ENCODE measurements at regions not wholly inside any gene's neighbourhood (a gene's known extent, or its start where the extent isn't known, plus 50 kb on each side); places are given as distances from the start of the nearest gene placed in this dataset.
"Not testable (repeated sequence)": the region's sequence is repeated elsewhere in the genome, so short reads cannot be mapped to it uniquely, and the experiment has no call there.

DNA sequence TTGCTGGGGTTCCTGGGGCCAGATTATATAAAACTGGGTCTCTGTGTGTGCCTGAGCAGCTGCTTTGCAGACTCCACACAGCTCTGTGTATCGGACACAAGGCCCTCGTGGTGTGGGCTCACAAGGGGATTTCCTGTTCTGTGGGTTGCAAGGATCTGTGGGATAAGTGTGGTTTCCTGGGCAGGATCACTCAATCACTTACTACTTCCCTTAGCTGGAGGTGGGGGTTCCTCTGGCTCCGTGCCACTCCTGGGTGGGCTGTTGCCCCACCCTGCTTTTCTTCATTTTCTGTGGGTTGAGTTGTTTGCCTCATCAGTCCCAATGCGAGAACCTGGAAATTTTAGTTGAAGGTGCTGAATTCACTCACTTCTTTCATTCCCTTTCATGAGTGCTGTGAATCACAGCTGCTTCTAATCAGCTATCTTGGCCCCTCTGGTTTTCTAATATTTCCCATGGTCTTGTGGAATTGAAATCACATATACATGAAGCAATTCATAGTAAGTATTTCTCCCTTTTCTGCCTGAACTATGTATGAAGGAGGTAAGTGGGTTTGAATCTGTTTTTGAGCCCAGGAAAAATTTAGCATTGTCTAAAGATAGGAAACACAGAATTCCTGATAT lies 196.3 kb downstream of the DCDC2C start:
- DNase-seq, result no peak

DNA sequence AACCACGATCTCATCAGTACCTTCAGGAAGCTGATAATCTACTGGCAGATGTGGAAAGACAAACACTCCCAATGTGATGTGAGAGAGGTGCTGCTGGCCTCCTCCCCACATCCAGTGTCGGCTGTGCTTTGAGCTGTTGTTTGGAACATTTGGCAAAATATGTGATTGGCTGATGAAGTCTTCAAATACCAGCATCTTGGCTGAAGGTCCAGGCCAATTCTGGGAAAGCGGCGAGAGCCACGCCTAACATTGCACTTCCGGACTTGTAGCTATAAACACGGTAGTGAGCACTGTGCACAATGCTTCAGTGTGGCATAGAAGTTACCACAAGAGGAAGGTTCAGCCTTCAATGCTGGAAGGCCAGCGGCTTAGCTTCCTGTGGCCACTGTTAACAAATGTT lies 198.8 kb downstream of the DCDC2C start:
- no peak for DNase-seq

DNA sequence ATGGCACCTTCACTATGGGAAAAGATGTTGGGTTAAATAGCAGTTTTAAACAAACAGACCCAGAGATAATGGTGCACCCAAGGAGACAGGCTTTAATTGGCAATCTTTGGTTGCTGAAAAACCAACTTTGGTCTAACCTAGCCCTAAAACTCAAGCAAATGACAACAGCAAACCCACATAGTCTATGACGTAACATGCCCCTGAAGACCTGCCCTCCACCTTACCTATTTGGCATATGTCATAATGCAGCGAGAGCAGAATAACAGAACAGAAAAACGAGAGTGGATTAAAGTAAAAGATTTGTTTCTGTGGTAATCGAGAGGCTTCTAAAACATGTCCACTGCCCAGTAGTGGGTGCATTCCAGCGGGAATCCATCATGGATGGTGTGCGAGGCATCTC lies 200.7 kb downstream of the DCDC2C start:
- no peak for DNase-seq

DNA sequence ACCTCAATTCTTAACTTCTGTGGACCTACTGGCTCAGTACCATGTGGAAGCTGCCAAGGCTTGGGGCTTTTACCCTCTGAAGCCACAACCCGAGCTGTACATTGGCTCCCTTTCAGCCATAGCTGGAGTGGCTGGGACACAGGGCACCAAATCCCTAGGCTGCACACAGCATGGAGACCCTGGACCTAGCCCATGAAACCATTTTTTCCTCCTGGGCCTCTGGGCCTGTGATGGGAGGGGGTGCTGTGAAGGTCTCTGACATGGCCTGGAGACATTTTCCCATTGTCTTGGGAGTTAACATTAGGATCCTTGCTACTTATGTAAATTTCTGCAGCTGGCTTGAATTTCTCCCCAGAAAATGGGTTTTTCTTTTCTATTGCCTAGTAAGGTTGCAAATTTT lies 205.1 kb downstream of the DCDC2C start:
- not testable (repeated sequence) for DNase-seq

DNA sequence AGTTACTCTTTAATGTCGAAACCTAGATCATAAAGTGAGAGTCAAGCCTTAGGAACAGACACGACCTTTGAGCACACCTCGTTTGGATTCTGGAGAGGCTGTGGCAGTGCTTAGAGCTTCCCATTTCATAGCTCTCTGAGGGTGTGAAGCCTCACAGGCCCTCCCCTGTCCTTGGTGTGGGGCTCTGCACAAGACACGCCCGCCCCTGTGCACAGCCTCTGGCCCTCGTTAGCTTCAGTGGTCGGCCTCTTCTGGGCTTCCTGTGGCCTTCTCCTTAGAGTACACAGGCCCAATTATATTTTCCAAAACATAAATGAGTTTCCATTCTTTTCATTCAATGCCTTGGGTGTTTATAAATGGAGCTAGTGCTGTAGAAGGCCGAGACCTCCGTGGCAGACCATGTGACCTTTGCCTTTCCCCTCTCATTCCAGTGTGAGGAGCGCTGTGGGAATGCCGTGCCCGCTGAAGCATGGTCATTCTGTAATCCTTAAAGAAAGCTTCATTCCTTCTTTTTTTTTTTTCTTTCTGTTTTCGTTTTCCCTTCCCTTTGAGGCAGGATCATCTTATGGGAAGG lies 208.6 kb downstream of the DCDC2C start:
- no peak for DNase-seq

DNA sequence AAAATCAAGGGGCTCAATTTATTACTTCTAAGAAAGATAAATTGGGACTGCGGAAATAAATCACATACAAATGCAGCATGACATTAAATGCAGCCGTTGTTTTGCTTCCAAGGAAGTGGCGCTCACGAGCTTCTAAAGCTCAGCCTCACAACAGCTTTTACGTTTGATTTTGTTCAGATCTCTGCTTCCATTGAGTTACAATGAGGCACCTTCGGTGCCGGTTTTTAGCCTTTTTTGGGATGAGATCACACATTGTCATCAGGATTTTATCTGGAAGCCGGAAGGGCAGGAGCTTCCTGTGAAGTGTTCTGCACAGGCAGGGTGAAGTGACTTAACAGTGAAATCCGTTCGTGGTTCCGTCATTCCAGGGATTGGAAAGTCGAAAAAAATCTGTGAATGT lies 209.8 kb downstream of the DCDC2C start:
- no peak for DNase-seq

DNA sequence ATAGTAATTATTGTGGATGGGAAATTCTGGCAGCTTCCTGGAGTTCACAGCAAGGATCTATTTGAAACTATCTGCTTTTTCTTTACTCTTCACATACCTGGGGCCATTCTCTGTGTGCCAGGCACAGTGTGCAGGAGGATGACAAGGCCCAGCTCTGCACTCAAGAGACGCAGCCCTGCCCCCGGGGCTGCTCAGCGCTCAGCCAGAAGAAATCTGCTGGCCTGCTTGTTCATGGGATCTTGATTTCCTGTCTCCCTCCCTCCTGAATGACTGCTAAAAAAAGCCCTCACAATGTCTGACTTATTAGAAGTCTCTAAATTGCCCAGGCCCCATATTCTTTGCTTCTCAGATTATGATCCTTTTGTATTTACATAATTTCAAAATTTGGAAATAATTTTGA lies 210.9 kb downstream of the DCDC2C start:
- no peak for DNase-seq

DNA sequence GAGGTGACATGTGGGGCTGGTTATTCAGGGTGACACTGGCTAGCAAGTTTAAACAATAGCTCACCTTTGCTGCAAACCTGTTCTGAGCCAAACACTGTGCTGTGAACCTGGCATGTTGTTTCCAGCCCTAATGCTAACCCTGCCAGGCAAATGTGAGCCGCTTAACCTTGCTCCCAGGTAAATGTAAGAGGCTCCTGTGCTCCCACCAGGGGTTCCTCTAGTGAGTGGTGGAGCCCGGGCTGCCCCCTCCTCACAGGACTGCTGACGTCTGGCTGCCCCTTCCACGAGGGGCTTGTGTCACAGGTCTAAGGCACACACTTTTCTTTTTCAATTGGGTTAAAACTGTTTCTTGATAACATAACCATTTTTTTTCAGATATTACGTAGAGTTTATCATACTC lies 223.7 kb downstream of the DCDC2C start:
- DNase-seq, result no peak

DNA sequence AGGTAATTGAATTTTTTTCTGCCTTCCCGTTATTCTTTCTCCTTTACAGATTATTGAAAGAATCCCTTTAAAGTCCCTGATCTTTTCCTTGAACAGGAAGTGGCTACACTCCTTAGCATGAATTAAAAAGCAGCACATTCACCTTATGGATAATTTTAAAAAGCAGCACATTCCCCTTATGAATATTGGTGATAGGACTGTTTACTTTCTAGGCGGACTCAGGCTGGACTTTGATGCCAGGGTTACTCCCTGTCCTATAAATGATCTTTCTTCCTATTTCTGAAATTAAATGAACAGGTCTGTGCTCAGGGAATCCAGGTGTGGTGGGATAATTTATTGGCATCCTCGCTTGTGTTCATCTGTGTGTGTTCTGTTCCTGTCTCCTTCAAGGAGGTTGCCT lies 226.0 kb downstream of the DCDC2C start:
- no peak for DNase-seq

DNA sequence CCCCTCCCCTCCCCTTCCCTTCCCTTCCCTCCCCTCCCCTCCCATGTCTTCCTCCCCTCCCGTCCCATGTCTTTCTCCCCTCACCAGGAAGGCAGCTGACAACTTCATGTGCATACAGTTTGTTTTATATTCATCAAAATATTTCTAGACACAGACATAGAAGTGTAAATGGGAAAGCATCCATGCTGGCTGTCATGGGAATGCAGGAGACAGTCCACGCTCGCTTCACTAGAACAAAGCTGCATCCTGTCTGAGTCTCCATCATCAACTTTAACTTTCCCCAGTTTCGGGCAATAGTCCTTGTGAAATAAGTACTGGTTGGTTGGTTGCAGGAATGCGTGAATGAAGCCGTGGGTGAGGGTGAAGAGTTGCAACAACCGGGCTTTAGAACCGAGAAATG lies 226.9 kb downstream of the DCDC2C start:
- no peak for DNase-seq

DNA sequence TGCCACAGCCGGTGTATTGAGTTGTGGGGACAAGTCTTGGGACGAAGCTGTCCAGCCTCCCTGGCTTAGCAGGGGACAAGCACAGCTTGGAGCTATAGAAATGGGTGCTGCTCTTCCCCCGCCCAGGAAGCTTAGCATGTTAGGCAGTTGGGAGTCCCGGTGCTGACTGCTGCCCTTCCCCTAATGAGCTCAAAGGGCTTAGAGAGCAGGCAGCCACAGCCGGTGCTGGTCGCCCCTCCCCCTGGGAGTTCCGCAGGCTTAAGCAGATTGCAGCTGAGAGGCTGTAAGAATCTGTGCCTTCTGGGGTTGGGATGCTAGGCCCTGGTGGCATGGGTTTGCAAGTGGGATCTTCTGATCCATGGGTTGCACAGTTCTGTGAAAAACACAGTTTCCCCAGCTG lies 237.3 kb downstream of the DCDC2C start:
- DNase-seq, result no peak

DNA sequence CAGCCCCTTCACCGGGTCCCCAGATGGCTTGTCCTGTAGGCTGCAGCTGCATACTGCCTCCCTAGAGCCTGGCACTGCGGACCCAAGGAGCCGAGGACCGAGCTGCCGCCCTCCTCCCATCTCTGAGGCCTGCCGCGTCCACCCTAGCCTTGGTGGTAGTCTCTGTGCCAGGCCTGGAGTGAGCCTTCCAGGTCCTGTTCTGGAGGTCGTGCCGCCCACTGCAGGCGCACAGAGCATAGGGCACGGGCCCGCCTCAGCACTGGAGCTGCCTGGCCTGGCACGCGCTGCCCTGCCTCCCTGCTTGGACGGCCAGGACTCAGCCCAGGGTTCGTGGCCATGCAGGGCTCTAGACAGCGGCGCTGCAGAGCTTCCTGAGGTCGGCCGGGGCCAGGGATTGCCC lies 239.5 kb downstream of the DCDC2C start:
- DNase-seq, result no peak

DNA sequence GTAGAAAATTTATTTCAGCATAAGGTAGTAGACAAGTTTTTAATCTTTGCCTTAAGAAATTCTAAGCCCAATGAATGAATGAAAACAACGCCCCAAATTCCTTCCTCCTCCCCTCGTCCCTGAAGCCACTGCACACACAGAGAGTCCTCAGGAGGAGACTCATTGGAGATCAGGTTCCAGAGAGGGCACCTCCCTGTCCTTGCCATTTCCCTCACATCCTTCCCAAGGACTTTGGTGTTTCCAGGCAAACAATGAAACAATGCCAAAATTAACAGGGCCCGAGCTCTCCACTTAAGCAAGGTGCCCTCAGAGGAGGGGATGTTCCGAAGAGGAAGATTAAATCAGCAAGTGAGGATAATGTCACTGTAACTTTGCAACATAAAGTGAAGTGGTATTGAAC lies 240.7 kb downstream of the DCDC2C start:
- no peak for DNase-seq

DNA sequence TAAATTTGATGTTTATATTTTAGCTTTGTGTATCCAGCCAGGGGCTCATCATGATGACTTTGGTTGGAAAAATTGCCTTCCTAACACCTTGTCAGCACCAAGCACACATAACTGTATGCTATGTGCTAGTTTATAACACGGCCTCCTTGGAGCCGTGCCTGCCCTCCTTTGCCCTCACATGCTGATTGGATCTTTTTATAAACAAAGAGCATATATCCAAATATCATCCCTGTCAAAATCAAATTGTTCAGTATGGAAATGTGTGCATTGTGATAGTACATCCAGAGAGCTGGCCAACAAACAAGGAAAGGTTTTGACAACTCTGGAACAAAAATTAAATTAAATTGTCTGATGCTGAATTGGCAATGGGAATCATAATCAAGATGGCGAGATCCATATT lies 241.5 kb downstream of the DCDC2C start:
- no peak for DNase-seq

DNA sequence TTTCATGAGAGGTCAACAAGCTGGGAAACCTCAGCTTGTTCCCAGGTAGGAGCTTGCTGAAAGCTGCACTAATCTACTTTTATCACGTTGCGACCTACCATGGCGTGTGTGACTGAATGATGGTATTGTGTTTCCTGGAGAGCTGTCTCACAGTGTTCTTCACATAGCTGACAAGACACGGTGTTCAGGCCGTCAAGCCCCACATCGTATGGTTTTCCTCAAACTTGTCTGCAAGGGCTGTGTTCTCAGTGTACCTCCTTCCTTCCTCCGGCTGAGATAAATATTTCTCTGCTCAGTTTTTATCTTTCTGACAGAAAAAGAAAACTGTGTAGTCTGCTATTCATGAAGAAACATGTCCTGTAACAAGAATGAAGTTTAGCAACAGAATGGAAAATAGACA lies 244.8 kb downstream of the DCDC2C start:
- no peak for DNase-seq

DNA sequence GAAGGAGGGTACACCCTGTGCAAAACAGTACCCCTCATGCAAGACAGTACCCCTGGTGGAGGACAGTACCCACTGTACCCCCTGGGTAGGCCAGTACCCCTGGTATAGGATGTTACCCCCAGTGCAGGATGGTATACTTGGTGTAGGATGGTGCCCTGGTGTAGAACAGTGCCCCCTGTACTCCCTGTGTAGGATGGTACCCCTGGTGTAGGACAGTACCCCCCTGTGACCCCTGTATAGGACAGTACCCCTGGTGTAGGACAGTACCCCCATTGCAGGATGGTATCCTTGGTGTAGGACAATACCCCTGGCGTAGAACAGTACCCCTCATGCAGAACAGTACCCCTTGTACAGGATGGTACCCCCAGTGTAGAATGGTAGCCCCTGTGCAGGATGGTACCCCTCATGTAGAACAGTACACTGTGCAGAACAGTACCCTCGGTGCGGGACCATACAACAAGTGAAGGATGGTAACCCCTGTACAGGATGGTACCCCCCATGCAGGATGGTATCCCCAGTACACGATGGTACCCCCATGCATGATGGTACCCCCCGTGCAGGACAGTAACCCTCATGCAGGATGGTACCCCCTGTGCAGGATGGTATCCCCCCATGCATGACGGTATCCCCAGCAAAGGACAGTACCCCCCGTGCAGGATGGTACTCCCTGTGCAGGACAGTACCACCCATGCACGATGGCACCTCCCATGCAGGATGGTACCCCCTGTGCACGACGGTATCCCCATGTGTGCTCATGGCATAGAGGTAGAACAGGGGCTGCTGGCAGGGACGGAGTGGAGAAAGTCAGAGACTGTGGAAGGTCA lies 248.0 kb downstream of the DCDC2C start:
- no peak for DNase-seq

DNA sequence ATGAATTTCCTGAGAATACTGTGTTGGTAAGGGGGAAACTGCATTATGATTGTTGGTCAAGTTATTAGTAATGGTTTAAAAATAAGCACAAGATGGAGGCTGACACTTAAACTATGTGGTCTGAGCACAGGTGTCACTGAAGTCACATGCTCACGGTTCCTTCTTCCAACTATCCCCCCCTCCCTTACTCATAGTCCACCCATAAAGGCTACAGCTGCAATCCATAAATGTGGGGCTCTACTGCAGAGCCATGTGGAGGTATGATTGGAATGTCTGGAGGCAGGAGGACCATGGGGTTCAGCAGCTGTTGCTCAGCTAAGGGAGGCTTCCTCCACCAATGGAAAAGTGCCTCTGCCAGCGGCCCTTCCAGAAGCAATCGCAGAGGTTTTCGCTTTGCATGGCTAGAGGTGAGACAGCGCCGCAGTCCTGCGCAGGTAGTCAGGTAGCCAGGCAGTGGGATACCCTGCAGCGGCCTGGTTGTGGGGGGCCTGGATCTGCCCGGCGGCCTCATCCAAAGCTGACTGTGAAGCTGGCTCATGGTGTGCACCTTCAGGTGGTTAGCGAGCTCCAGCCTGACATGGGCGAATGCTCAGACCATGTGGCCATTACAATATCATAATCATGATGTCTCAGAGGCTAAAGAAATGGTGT lies 249.6 kb downstream of the DCDC2C start:
- DNase-seq, result no peak

DNA sequence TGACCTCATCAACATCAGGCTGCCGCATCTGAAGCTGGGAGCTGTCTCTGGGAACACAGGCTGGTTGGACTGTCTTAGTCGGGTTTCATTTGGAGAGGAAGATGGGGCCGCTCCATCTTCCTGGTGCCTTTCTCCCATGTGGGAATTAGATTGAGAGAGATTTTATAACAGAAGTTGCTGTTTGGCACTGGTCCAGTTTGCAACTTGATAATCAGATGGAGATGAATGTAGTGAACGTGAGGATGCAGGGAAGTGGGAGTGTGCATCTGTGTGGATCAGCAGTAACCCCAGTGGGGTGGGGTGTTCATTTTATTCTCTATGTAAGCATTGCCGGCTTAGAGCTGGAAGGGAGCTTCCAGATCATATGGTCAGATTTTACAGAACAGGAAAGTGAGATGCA lies 250.9 kb downstream of the DCDC2C start:
- no peak for DNase-seq

DNA sequence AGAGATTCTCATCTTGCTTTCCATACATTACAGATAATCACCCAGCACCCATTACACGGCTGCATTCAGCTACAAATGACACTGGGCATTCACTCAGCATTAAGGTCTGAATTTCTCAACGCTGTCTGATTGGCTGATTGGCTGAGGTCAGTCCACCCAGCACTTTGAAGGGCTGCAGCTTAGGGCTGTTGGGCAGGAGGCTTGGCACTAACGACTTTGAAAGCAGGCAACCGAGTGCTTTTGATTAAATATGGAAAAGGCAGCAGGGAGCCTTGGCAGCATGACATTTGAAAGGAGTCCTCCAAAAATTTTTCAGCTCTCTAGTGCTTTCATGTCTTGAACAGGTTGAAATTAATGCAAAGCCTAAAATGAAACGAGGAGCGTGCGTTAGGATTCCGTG lies 253.0 kb downstream of the DCDC2C start:
- DNase-seq, result no peak

DNA sequence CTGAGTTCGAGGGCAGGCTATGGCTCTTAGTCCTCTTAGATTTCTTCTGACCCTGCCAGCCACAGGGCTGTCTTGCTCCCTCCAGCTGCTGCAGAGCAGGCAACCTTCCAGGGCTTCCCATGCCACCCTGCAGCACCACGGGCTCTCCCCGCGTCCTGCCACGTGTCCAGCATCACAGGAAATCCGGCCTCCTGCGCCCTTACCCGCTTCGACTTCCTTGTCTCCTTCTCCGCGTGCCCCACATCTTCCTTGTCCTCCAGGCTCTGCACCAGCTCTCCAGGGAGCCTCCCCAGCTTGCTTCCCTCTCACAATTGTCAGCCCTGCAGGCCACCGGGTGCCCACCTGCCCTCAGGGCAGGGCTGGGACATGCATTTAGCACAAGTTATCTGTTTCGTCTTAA lies 253.5 kb downstream of the DCDC2C start:
- DNase-seq, result no peak

DNA sequence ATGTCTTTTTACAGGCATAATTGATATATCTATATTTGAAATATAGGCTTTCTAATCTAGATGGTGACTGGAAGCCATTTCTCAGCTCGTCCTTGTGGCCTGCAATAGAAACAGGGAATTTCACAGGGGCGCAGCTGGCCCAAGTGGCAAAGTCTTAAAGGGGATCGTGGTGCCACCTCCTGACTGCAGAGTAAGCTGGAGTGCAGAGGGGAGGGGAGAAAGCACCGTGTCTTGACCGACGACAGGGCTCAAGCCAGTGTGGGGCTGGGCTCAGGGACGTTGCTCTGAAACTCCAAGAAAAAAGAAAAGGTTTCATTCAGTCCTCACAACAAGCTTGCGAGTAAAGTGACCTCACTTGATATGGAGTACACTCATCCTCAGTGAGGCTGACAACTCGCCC lies 255.1 kb downstream of the DCDC2C start:
- DNase-seq, result no peak

DNA sequence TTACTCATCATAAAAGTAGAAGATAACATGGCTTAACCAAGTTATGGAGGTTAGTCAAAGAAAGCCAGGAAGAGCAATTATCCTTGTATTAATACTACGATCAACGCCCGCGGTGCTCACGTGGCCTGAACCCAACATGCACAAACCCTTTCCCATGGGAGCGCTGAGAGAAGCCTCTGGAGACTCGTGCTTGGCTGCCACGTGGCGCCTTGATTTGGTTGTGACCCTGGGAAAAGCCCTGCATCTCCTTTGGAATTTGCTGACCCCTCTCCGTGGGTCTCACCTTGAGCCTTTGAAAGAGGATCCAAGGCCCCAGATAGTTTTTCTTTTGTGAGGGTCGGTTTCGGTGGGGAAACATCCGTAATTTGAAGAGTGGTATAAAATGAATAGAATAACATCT lies 255.6 kb downstream of the DCDC2C start:
- no peak for DNase-seq

DNA sequence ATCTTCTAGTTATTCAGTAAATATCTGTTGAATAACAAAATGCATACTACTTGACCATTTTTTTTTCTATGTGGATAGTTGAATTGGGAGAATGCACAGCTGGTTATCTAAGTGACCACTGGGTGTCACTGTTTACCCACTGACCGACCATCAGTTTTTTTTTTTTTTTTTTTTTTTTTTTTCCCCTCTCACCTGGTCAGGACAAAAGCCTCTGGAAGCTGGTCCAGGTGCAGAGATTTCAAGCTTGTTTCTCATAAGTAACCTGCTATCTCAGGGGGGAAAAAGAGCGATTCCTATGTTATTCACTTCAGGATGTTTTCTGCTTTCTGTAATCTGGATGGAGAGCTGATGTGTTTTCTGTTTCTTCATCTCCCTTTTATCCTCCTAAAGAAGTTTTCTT lies 256.0 kb downstream of the DCDC2C start:
- peak; percentile 42 for DNase-seq

DNA sequence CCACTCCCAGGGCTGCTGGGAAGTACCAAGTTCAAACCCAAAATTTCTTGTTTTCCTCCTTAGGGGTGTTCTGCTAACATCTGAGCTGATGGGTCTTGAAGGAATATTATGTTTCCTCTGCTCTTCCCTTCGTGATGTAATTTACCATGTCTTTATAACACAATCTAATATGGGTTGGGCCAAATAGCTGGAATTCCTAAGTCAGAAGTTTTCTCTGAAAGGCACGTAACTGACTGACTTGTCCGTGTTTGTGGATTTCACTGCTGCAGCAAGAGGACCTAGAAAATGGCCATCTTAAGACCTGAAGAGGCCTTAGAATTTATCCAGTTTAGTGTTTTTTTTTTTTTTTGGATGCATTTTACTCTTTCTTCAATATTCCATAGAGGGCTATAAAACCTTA lies 256.7 kb downstream of the DCDC2C start:
- no peak for DNase-seq
